Liver (tissue), 8 donors: ENCODE measurements at regions not wholly inside any gene's neighbourhood (a gene's known extent, or its start where the extent isn't known, plus 50 kb on each side); places are given as distances from the start of the nearest gene placed in this dataset.

Source experiments
- DNase-seq: peaks from one replicate; pipeline ENCODE4 v3.0.0-alpha.2; 2017; ENCODE audit warnings: low spot score
- H3K27ac ChIP-seq, 2 donors: one replicate each; pipeline ENCODE4 v1.7.0; 2013; ENCODE audit warnings: inconsistent platforms in 2 of 2, low read length in 2 of 2, control low read depth in 1 of 2, low read depth in 1 of 2, mild to moderate bottlenecking in 1 of 2
- H3K27me3 ChIP-seq, 4 donors: one replicate each; pipeline versions ENCODE4 v1.6.1 to v1.7.0; 2013; ENCODE audit warnings: low read length in 3 of 4, inconsistent platforms in 1 of 4, mild to moderate bottlenecking in 1 of 4, moderate library complexity in 1 of 4; ENCODE audit not compliant: control insufficient read depth in 4 of 4, insufficient read depth in 4 of 4
- H3K36me3 ChIP-seq, 4 donors: one replicate each; pipeline versions ENCODE4 v1.6.1 to v1.7.0; 2013; ENCODE audit warnings: low read length in 3 of 4, mild to moderate bottlenecking in 3 of 4, low read depth in 1 of 4, moderate library complexity in 1 of 4; ENCODE audit not compliant: control insufficient read depth in 4 of 4, insufficient read depth in 3 of 4
- H3K4me1 ChIP-seq, 4 donors: one replicate each; pipeline versions ENCODE4 v1.6.1 to v1.7.0; 2013; ENCODE audit warnings: low read length in 3 of 4, mild to moderate bottlenecking in 3 of 4, moderate library complexity in 1 of 4; ENCODE audit not compliant: control insufficient read depth in 4 of 4, insufficient read depth in 4 of 4
- H3K4me3 ChIP-seq, 3 donors: one replicate each; pipeline versions ENCODE4 v1.6.1 to v1.7.0; 2013; ENCODE audit warnings: low read length in 3 of 3, control low read depth in 1 of 3, low read depth in 1 of 3, mild to moderate bottlenecking in 1 of 3
- H3K9ac ChIP-seq, 2 donors: one replicate each; pipeline ENCODE4 v1.7.0; 2013; ENCODE audit warnings: low read length in 2 of 2, mild to moderate bottlenecking in 2 of 2, moderate library complexity in 2 of 2, control low read depth in 1 of 2, low read depth in 1 of 2
- H3K9me3 ChIP-seq, 4 donors: one replicate each; pipeline versions ENCODE4 v1.6.1 to v1.7.0; 2013; ENCODE audit warnings: low read length in 3 of 4; ENCODE audit not compliant: control insufficient read depth in 4 of 4
- EGR1 ChIP-seq, 2 donors: IDR thresholded peaks; 2 replicates each; pipeline ENCODE4 v1.6.1; 2016 to 2018; ENCODE audit warnings: antibody characterized with exemption in 2 of 2, low read depth in 2 of 2
- FOXA1 ChIP-seq: IDR thresholded peaks from 2 replicates; pipeline ENCODE4 v1.6.1; 2016; ENCODE audit warnings: antibody characterized with exemption
- FOXA2 ChIP-seq: IDR thresholded peaks from 2 replicates; pipeline ENCODE4 v1.6.1; 2016; ENCODE audit warnings: antibody characterized with exemption
- GABPA ChIP-seq, 2 donors: IDR thresholded peaks in 1 of 2; conservative IDR thresholded peaks in 1 of 2; 2 replicates each; pipeline ENCODE4 v1.6.1; 2016; ENCODE audit warnings: antibody characterized with exemption in 2 of 2, mild to moderate bottlenecking in 1 of 2, moderate library complexity in 1 of 2
- HNF4A ChIP-seq, 2 donors: conservative IDR thresholded peaks; 2 replicates each; pipeline ENCODE4 v1.6.1; 2016; ENCODE audit warnings: antibody characterized with exemption in 2 of 2, mild to moderate bottlenecking in 2 of 2
- HNF4G ChIP-seq: IDR thresholded peaks from 2 replicates; pipeline ENCODE4 v1.6.1; 2016; ENCODE audit warnings: antibody characterized with exemption
- JUND ChIP-seq, 2 donors: IDR thresholded peaks; 2 replicates each; pipeline ENCODE4 v1.6.1; 2016; ENCODE audit warnings: antibody characterized with exemption in 2 of 2
- NR2F2 ChIP-seq: IDR thresholded peaks from 2 replicates; pipeline ENCODE4 v1.6.1; 2016; ENCODE audit warnings: antibody characterized with exemption
- RAD21 ChIP-seq, 2 donors: IDR thresholded peaks; 2 replicates each; pipeline ENCODE4 v1.6.1; 2016; ENCODE audit warnings: antibody characterized with exemption in 2 of 2, mild to moderate bottlenecking in 2 of 2
- RXRA ChIP-seq, 2 donors: IDR thresholded peaks; 2 replicates each; pipeline ENCODE4 v1.6.1; 2017 to 2018; ENCODE audit warnings: antibody characterized with exemption in 2 of 2, mild to moderate bottlenecking in 1 of 2
- SP1 ChIP-seq: IDR thresholded peaks from 2 replicates; pipeline ENCODE4 v1.6.1; 2018; ENCODE audit warnings: antibody characterized with exemption, mild to moderate bottlenecking
- TAF1 ChIP-seq: conservative IDR thresholded peaks from 2 replicates; pipeline ENCODE4 v1.6.1; 2016; ENCODE audit warnings: antibody characterized with exemption, mild to moderate bottlenecking
- YY1 ChIP-seq: IDR thresholded peaks from 2 replicates; pipeline ENCODE4 v1.6.1; 2016; ENCODE audit warnings: antibody characterized with exemption, mild to moderate bottlenecking
- WGBS: extraction: QIAGEN DNeasy Blood & Tissue Kit; methylation state at CpG from one replicate; pipeline ENCODE4 v1.1.7; 2013; 5-methylcytosine and 5-hydroxymethylcytosine counted together
- TF ChIP-seq, protein P1 (sequence below): IDR thresholded peaks from 2 replicates; pipeline ENCODE4 v1.6.1; 2016; ENCODE audit warnings: antibody characterized with exemption, mild to moderate bottlenecking
- TF ChIP-seq, protein P2 (sequence below): IDR thresholded peaks from 2 replicates; pipeline ENCODE4 v1.6.1; 2016; ENCODE audit warnings: antibody characterized with exemption
- TF ChIP-seq, protein P3 (sequence below): fragments of 150-350 bp; IDR thresholded peaks from 2 replicates; pipeline ENCODE4 v1.5.1; 2017; ENCODE audit warnings: improper control_type of control experiment, low read depth, low read length; ENCODE audit not compliant: missing input control
- TF ChIP-seq, protein P4 (sequence below): IDR thresholded peaks from 2 replicates; pipeline ENCODE4 v1.6.1; 2016; ENCODE audit warnings: antibody characterized with exemption
- TF ChIP-seq, protein P5 (sequence below): IDR thresholded peaks from 2 replicates; pipeline ENCODE4 v1.6.1; 2016; ENCODE audit warnings: antibody characterized with exemption
- donor health status: healthy.
- donor health status: healthy.
- donor health status: healthy.
- donor health status: healthy.
- donor health status: healthy.

DNA sequence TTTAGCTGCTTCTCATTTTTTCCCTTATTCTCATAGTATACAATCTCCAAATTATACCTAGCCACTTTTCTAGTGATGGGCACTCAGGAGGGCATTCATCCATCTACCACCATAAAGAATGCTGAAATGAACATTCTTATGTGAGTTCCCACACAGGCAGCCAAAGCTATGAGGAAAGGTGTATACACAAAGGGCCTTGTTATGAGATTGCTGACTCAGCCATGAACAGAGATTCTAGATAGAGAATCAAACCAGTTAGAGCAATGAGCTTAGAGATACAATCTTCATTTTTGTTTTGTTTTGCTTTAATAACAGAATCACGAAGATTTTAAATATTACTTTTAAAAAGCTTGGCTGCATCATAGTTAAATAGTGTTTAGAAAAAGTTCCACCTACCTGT lies 54.8 kb upstream of the TNKS2 start:
- TF ChIP-seq YY1 (no peak), RAD21 (IDR thresholded peaks at IDR 0.05) (peak; percentile 4 to 43)
- DNase-seq, result no peak
- H3K27me3 ChIP-seq, result no peaks in the 10 kb centered on the region
- no peak overlapping the region for H3K9ac ChIP-seq
- 40% methylated on average over 1 of the region's 1 CpG for WGBS
- H3K36me3 ChIP-seq, result no peaks in the 10 kb centered on the region
- peaks cover 3 to 30% (median 24%) of the 10 kb centered on the region in 4 donors for H3K4me1 ChIP-seq
- no peak overlapping the region for H3K4me3 ChIP-seq
- peak overlapping the region in 1 of 2 donors; percentile 50 for H3K27ac ChIP-seq
- no peaks in the 10 kb centered on the region for H3K9me3 ChIP-seq

GRCh38 chr10:91742229-91742628 lies 56.0 kb upstream of the TNKS2 start:
- Histone ChIP-seq H3K27ac (peak overlapping the region; percentile 74 to 85), H3K4me3 (no peak overlapping the region)
- TF ChIP-seq, protein P1, sequence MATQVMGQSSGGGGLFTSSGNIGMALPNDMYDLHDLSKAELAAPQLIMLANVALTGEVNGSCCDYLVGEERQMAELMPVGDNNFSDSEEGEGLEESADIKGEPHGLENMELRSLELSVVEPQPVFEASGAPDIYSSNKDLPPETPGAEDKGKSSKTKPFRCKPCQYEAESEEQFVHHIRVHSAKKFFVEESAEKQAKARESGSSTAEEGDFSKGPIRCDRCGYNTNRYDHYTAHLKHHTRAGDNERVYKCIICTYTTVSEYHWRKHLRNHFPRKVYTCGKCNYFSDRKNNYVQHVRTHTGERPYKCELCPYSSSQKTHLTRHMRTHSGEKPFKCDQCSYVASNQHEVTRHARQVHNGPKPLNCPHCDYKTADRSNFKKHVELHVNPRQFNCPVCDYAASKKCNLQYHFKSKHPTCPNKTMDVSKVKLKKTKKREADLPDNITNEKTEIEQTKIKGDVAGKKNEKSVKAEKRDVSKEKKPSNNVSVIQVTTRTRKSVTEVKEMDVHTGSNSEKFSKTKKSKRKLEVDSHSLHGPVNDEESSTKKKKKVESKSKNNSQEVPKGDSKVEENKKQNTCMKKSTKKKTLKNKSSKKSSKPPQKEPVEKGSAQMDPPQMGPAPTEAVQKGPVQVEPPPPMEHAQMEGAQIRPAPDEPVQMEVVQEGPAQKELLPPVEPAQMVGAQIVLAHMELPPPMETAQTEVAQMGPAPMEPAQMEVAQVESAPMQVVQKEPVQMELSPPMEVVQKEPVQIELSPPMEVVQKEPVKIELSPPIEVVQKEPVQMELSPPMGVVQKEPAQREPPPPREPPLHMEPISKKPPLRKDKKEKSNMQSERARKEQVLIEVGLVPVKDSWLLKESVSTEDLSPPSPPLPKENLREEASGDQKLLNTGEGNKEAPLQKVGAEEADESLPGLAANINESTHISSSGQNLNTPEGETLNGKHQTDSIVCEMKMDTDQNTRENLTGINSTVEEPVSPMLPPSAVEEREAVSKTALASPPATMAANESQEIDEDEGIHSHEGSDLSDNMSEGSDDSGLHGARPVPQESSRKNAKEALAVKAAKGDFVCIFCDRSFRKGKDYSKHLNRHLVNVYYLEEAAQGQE, result peak; percentile 50
- TF ChIP-seq JUND (IDR thresholded peaks at IDR 0.05) (peak in 1 of 2 donors; percentile 49), GABPA (IDR thresholded peaks at IDR 0.05 in 1 of 2, conservative IDR thresholded peaks at IDR 0.05 in 1 of 2) (no peak), EGR1 (IDR thresholded peaks at IDR 0.05; ENCODE audit: low read depth in 2 of 2) (no peak), SP1 (peak; percentile 79), FOXA1 (no peak), HNF4G (no peak), TAF1 (no peak), YY1 (no peak), NR2F2 (no peak), FOXA2 (peak; percentile 66), RXRA (IDR thresholded peaks at IDR 0.05) (peak; percentile 66 to 69), RAD21 (IDR thresholded peaks at IDR 0.05) (peak in 1 of 2 donors; percentile 59), HNF4A (conservative IDR thresholded peaks at IDR 0.05) (peak; percentile 84 to 90)
- TF ChIP-seq, protein P2, sequence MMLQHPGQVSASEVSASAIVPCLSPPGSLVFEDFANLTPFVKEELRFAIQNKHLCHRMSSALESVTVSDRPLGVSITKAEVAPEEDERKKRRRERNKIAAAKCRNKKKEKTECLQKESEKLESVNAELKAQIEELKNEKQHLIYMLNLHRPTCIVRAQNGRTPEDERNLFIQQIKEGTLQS, result peak; percentile 53
- TF ChIP-seq, protein P3, sequence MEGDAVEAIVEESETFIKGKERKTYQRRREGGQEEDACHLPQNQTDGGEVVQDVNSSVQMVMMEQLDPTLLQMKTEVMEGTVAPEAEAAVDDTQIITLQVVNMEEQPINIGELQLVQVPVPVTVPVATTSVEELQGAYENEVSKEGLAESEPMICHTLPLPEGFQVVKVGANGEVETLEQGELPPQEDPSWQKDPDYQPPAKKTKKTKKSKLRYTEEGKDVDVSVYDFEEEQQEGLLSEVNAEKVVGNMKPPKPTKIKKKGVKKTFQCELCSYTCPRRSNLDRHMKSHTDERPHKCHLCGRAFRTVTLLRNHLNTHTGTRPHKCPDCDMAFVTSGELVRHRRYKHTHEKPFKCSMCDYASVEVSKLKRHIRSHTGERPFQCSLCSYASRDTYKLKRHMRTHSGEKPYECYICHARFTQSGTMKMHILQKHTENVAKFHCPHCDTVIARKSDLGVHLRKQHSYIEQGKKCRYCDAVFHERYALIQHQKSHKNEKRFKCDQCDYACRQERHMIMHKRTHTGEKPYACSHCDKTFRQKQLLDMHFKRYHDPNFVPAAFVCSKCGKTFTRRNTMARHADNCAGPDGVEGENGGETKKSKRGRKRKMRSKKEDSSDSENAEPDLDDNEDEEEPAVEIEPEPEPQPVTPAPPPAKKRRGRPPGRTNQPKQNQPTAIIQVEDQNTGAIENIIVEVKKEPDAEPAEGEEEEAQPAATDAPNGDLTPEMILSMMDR, result peak; percentile 25
- TF ChIP-seq, protein P4, sequence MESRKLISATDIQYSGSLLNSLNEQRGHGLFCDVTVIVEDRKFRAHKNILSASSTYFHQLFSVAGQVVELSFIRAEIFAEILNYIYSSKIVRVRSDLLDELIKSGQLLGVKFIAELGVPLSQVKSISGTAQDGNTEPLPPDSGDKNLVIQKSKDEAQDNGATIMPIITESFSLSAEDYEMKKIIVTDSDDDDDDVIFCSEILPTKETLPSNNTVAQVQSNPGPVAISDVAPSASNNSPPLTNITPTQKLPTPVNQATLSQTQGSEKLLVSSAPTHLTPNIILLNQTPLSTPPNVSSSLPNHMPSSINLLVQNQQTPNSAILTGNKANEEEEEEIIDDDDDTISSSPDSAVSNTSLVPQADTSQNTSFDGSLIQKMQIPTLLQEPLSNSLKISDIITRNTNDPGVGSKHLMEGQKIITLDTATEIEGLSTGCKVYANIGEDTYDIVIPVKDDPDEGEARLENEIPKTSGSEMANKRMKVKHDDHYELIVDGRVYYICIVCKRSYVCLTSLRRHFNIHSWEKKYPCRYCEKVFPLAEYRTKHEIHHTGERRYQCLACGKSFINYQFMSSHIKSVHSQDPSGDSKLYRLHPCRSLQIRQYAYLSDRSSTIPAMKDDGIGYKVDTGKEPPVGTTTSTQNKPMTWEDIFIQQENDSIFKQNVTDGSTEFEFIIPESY, result peak; percentile 29
- TF ChIP-seq, protein P5, sequence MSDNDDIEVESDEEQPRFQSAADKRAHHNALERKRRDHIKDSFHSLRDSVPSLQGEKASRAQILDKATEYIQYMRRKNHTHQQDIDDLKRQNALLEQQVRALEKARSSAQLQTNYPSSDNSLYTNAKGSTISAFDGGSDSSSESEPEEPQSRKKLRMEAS, result no peak

More at GRCh38 chr10:91742229-91742628, 56.0 kb upstream of the TNKS2 start:
- WGBS, result 9% methylated on average over 1 of the region's 1 CpG
- Histone ChIP-seq H3K9ac (peak overlapping the region in 1 of 2 donors; percentile 75), H3K9me3 (no peaks in the 10 kb centered on the region), H3K36me3 (no peaks in the 10 kb centered on the region), H3K27me3 (no peaks in the 10 kb centered on the region), H3K4me1 (peaks cover 3 to 30% (median 24%) of the 10 kb centered on the region in 4 donors)
- no peak for DNase-seq
